Neural cell (in vitro differentiated cells): ENCODE measurements at regions not wholly inside any gene's neighbourhood (a gene's known extent, or its start where the extent isn't known, plus 50 kb on each side); places are given as distances from the start of the nearest gene placed in this dataset.

Experiments used
- H2AFZ ChIP-seq: fragments of 200-600, 300-800 bp; sonication (generic), shearing (Covaris generic); 2 replicates; pipeline ENCODE4 v1.6.0; 2014; ENCODE audit warnings: low read depth, mild to moderate bottlenecking, antibody characterized with exemption, low read length, moderate library complexity
- H3F3A ChIP-seq: fragments of 200-600 bp; shearing (Covaris generic); 2 replicates; pipeline ENCODE4 v1.6.1; 2016; ENCODE audit warnings: mild to moderate bottlenecking, moderate library complexity, mixed read lengths, antibody characterized with exemption, low read length; ENCODE audit not compliant: insufficient read depth, poor library complexity, severe bottlenecking
- H3K27ac ChIP-seq: fragments of 200-600, 300-800 bp; sonication (generic), shearing (Covaris generic); 2 replicates; pipeline ENCODE4 v1.5.1; 2014; ENCODE audit warnings: mild to moderate bottlenecking, low read length, moderate library complexity
- H3K27me3 ChIP-seq: fragments of 300-800, 200-600 bp; sonication (generic), shearing (Covaris generic); 2 replicates; pipeline ENCODE4 v1.6.0; 2014; ENCODE audit warnings: mild to moderate bottlenecking, low read depth, low read length, moderate library complexity; ENCODE audit not compliant: insufficient read depth
- H3K36me3 ChIP-seq: fragments of 300-800, 200-600 bp; sonication (generic), shearing (Covaris generic); 2 replicates; pipeline ENCODE4 v1.5.1; 2014; ENCODE audit warnings: mild to moderate bottlenecking, antibody characterized with exemption, low read length, moderate library complexity; ENCODE audit not compliant: insufficient read depth
- H3K4me2 ChIP-seq: fragments of 300-800, 200-600 bp; sonication (generic), shearing (Covaris generic); 2 replicates; pipeline ENCODE4 v1.6.0; 2014; ENCODE audit warnings: mild to moderate bottlenecking, low read length
- H3K4me3 ChIP-seq: fragments of 300-800, 200-600 bp; sonication (generic), shearing (Covaris generic); 2 replicates; pipeline ENCODE4 v1.5.1; 2014; ENCODE audit warnings: mild to moderate bottlenecking, low read length, moderate library complexity
- H3K79me2 ChIP-seq: fragments of 200-600 bp; shearing (Covaris generic); replicated peaks from 2 replicates; pipeline ENCODE4 v1.6.0; 2014; ENCODE audit warnings: mild to moderate bottlenecking, low read length, moderate library complexity; ENCODE audit not compliant: insufficient read depth
- H3K9ac ChIP-seq: fragments of 300-800, 200-600 bp; sonication (generic), shearing (Covaris generic); 2 replicates; pipeline ENCODE4 v1.6.1; 2016; ENCODE audit warnings: mild to moderate bottlenecking, low read length, mixed read lengths
- H3K9me2 ChIP-seq: fragments of 200-600 bp; shearing (Covaris generic); 2 replicates; pipeline ENCODE4 v1.6.1; 2016; ENCODE audit warnings: mild to moderate bottlenecking, low read length, mixed read lengths; ENCODE audit not compliant: insufficient read depth
- H3K9me3 ChIP-seq: fragments of 200-600, 300-800 bp; sonication (generic), shearing (Covaris generic); 2 replicates; pipeline ENCODE4 v1.6.1; 2016; ENCODE audit warnings: mild to moderate bottlenecking, mixed run types, low read length, moderate library complexity, mixed read lengths
- H4K20me1 ChIP-seq: fragments of 200-600 bp; shearing (Covaris generic); 2 replicates; pipeline ENCODE4 v1.6.1; 2016; ENCODE audit warnings: mild to moderate bottlenecking, mixed run types; ENCODE audit not compliant: insufficient read depth
- CTCF ChIP-seq: fragments of 450-650 bp; IDR thresholded peaks from 2 replicates; pipeline ENCODE4 v1.5.1; 2014; ENCODE audit warnings: antibody characterized with exemption, mild to moderate bottlenecking, moderate library complexity; ENCODE audit not compliant: poor library complexity, severe bottlenecking
- EP300 ChIP-seq: fragments of 450-650 bp; conservative IDR thresholded peaks from 2 replicates; pipeline ENCODE4 v1.6.1; 2014; ENCODE audit warnings: antibody characterized with exemption, mild to moderate bottlenecking, moderate library complexity; ENCODE audit not compliant: poor library complexity, severe bottlenecking
- EZH2 ChIP-seq: fragments of 200-600, 300-800 bp; shearing (Covaris generic), sonication (generic); IDR thresholded peaks from 2 replicates; pipeline ENCODE4 v1.6.1; 2014; ENCODE audit warnings: antibody characterized with exemption, low read length, borderline replicate concordance, mild to moderate bottlenecking; ENCODE audit not compliant: insufficient read depth, poor library complexity, severe bottlenecking
- MXI1 ChIP-seq: fragments of 450-650 bp; conservative IDR thresholded peaks from 2 replicates; pipeline ENCODE4 v1.6.1; 2014; ENCODE audit warnings: antibody characterized with exemption, mild to moderate bottlenecking; ENCODE audit not compliant: poor library complexity, severe bottlenecking
- POLR2AphosphoS5 ChIP-seq: IDR thresholded peaks from 2 replicates; pipeline ENCODE4 v1.6.1; 2012
- RAD21 ChIP-seq: fragments of 450-650 bp; conservative IDR thresholded peaks from 2 replicates; pipeline ENCODE4 v1.6.1; 2014; ENCODE audit warnings: antibody characterized with exemption, mild to moderate bottlenecking, moderate library complexity
- SMC3 ChIP-seq: fragments of 450-650 bp; conservative IDR thresholded peaks from 2 replicates; pipeline ENCODE4 v1.6.1; 2014; ENCODE audit warnings: antibody characterized with exemption, mild to moderate bottlenecking, moderate library complexity; ENCODE audit not compliant: poor library complexity
- TAF1 ChIP-seq: IDR thresholded peaks from 2 replicates; pipeline ENCODE4 v1.6.1; 2012; ENCODE audit warnings: low read depth
- TF ChIP-seq, protein P1 (sequence below): IDR thresholded peaks from 2 replicates; pipeline ENCODE4 v1.6.1; 2012; ENCODE audit warnings: borderline replicate concordance

- Histone ChIP-seq H3K9ac (no peak overlapping the region), H3K27me3 (no peaks in the 10 kb centered on the region), H3K9me2 (no peaks in the 10 kb centered on the region), H3K79me2 (no peaks in the 10 kb centered on the region), H3K4me3 (peak overlapping the region; percentile 30), H3K36me3 (no peaks in the 10 kb centered on the region), H3K27ac (no peak overlapping the region), H2AFZ (no peak overlapping the region), H3K4me2 (no peak overlapping the region), H3K9me3 (no peaks in the 10 kb centered on the region), H4K20me1 (no peaks in the 10 kb centered on the region), H3F3A (no peaks in the 10 kb centered on the region)
- TF ChIP-seq MXI1 (no peak), POLR2AphosphoS5 (no peak), RAD21 (no peak), SMC3 (no peak), CTCF (no peak), EP300 (no peak)
Observed at GRCh38 chr2:18362696-18363095, 197.8 kb downstream of the RDH14 start.

DNA sequence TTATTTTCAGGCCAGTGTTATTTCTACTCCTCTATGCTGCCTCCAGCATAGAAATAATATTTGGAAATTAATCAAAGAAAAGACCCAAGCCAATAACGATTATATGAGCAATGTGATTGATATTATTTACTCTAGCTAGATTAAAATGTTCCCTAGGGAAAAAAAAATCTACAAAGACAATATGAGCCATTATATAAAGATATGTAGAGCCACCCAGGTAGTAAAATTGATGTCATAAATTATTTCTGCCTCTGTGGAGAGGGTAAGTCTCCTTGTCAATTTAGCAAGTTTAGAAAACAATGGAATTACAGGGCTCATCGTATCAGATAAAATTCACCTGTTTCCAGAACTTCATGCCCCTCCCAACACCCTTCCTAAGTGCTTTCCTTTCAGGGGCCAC is 202.9 kb downstream of the RDH14 start:
- H3F3A ChIP-seq: no peaks in the 10 kb centered on the region
- H3K36me3 ChIP-seq: no peaks in the 10 kb centered on the region
- no peaks in the 10 kb centered on the region for H3K79me2 ChIP-seq
- H3K27ac ChIP-seq: no peak overlapping the region
- H3K4me2 ChIP-seq: no peak overlapping the region
- no peaks in the 10 kb centered on the region for H3K27me3 ChIP-seq
- no peak for TF ChIP-seq TAF1
- TF ChIP-seq POLR2AphosphoS5: no peak
- TF ChIP-seq CTCF: no peak
- TF ChIP-seq EP300: no peak
- TF ChIP-seq, protein P1, sequence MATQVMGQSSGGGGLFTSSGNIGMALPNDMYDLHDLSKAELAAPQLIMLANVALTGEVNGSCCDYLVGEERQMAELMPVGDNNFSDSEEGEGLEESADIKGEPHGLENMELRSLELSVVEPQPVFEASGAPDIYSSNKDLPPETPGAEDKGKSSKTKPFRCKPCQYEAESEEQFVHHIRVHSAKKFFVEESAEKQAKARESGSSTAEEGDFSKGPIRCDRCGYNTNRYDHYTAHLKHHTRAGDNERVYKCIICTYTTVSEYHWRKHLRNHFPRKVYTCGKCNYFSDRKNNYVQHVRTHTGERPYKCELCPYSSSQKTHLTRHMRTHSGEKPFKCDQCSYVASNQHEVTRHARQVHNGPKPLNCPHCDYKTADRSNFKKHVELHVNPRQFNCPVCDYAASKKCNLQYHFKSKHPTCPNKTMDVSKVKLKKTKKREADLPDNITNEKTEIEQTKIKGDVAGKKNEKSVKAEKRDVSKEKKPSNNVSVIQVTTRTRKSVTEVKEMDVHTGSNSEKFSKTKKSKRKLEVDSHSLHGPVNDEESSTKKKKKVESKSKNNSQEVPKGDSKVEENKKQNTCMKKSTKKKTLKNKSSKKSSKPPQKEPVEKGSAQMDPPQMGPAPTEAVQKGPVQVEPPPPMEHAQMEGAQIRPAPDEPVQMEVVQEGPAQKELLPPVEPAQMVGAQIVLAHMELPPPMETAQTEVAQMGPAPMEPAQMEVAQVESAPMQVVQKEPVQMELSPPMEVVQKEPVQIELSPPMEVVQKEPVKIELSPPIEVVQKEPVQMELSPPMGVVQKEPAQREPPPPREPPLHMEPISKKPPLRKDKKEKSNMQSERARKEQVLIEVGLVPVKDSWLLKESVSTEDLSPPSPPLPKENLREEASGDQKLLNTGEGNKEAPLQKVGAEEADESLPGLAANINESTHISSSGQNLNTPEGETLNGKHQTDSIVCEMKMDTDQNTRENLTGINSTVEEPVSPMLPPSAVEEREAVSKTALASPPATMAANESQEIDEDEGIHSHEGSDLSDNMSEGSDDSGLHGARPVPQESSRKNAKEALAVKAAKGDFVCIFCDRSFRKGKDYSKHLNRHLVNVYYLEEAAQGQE: no peak
- TF ChIP-seq SMC3: no peak
- no peak for TF ChIP-seq EZH2
- TF ChIP-seq RAD21: no peak
- no peak for TF ChIP-seq MXI1
- no peak overlapping the region for H3K9ac ChIP-seq
- H4K20me1 ChIP-seq: no peaks in the 10 kb centered on the region
- H3K9me2 ChIP-seq: no peaks in the 10 kb centered on the region
- H3K4me3 ChIP-seq: no peak overlapping the region
- H2AFZ ChIP-seq: no peak overlapping the region
- no peaks in the 10 kb centered on the region for H3K9me3 ChIP-seq
